HL-60 (cell line): ENCODE measurements at regions not wholly inside any gene's neighbourhood (a gene's known extent, or its start where the extent isn't known, plus 50 kb on each side); places are given as distances from the start of the nearest gene placed in this dataset.

ENCODE experiments used
- CTCF ChIP-seq: IDR thresholded peaks from one replicate; pipeline ENCODE4 v1.5.1; 2011; ENCODE audit warnings: low read length, control low read depth, inconsistent platforms; ENCODE audit not compliant: insufficient read depth
- REST ChIP-seq: IDR thresholded peaks from 2 replicates; pipeline ENCODE4 v1.6.1; 2012; ENCODE audit warnings: low read depth; ENCODE audit not compliant: insufficient replicate concordance

- TF ChIP-seq CTCF (no peak), REST (no peak)
These were observed 177.3 kb upstream of the MBL2 start for GRCh38 chr10:52949899-52950298.
